ENCODE measurements at regions not wholly inside any gene's neighbourhood (a gene's known extent, or its start where the extent isn't known, plus 50 kb on each side); places are given as distances from the start of the nearest gene placed in this dataset.

DNA sequence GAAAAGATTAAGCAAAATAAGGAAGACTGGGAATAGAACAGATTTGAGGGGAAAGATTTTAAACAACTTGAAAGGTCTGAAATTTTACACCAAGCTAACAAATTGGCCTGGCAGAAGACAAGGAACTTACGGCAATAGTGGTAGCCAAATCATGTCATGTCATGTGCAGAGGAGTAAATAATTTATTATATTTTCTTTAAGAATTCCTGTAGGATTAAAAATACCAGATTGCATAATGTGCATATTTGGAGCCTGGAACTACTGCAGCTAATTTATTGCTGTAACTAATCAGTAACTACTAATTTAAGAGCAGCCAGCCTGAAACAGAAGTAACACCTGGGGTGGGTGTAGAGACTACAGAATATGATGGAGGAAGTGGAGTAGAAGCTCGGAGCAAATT lies 334.3 kb downstream of the TGFB2 start:
- POLR2A ChIA-PET, result interaction anchor here (0.7 to 1.8 kb wide), 10 partner anchors 10 to 335 kb away, joined by 3 to 14 read pairs (median 4); no protein-coding TSS in a partner anchor
- Mint-ChIP-seq H3K9me3 (ENCODE audit: unreplicated experiment) (peaks cover 7% of the 10 kb centered on the region), H3K36me3 (ENCODE audit: insufficient read depth, unreplicated experiment) (no peaks in the 10 kb centered on the region)

DNA sequence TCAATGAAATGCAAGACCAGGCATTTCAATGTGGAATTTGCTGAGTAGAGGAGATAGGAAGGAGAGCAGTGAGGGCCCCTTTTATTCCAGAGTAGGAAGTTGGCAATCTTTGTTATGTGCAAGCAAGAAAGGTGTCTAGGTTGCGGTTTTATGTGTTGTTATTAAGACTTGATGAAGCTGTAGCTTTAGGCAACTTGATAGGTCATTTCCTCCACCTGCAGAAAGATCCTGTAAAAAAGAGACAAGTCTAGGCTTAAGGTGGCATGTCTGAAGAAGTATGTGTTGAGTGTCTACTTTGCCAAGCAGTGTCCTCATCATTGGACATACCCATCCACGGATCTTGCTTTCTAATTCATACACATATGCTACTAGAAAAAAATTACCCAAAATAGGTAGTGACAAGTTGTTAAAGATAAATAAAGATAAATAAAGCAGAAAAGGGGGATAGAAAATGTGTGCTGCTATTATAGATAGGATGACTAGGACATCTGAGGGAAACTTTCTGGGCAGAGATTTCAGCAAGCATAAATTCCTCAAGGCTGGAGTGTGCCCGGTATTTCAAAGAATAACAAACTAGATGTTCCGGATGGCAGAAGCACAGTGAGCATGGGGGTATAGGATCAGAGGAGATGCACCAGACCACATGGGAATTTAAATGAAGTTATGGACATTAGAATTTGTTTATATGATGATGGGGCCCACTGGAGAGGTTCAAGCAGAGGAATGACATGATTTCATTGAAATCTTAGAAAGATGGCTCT lies 335.0 kb downstream of the TGFB2 start:
- Mint-ChIP-seq H3K27ac (ENCODE audit: low read depth, unreplicated experiment) (peak overlapping the region; percentile 0), H3K27me3 (ENCODE audit: insufficient read depth, unreplicated experiment) (no peaks in the 10 kb centered on the region), H3K36me3 (ENCODE audit: insufficient read depth, unreplicated experiment) (no peaks in the 10 kb centered on the region), H3K4me3 (ENCODE audit: unreplicated experiment) (no peak overlapping the region), H3K4me1 (ENCODE audit: insufficient read depth, unreplicated experiment) (no peaks in the 10 kb centered on the region), H3K9me3 (ENCODE audit: unreplicated experiment) (peaks cover 7% of the 10 kb centered on the region)
- TF ChIP-seq, protein P1, sequence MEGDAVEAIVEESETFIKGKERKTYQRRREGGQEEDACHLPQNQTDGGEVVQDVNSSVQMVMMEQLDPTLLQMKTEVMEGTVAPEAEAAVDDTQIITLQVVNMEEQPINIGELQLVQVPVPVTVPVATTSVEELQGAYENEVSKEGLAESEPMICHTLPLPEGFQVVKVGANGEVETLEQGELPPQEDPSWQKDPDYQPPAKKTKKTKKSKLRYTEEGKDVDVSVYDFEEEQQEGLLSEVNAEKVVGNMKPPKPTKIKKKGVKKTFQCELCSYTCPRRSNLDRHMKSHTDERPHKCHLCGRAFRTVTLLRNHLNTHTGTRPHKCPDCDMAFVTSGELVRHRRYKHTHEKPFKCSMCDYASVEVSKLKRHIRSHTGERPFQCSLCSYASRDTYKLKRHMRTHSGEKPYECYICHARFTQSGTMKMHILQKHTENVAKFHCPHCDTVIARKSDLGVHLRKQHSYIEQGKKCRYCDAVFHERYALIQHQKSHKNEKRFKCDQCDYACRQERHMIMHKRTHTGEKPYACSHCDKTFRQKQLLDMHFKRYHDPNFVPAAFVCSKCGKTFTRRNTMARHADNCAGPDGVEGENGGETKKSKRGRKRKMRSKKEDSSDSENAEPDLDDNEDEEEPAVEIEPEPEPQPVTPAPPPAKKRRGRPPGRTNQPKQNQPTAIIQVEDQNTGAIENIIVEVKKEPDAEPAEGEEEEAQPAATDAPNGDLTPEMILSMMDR (IDR thresholded peaks at IDR 0.05; ENCODE audit: unreplicated experiment), result no peak
- BruUV-seq (replicated peaks), result no TSS peak
- intact Hi-C loops (cut with micrococcal nuclease), result loop anchor here (10.0 kb wide), 1 partner anchor 705 kb away; no protein-coding TSS in a partner anchor
- peak; percentile 46 for DNase-seq (ENCODE audit: unreplicated experiment)
- CTCF ChIA-PET, result interaction anchor here (0.6 to 1.2 kb wide), 4 partner anchors 13 to 706 kb away, joined by 3 to 5 read pairs (median 4); no protein-coding TSS in a partner anchor
- POLR2A ChIA-PET, result interaction anchor here (0.7 to 1.8 kb wide), 5 partner anchors 17 to 61 kb away, joined by 3 to 14 read pairs (median 7); no protein-coding TSS in a partner anchor

More for the DNA sequence above, 334.3 kb downstream of the TGFB2 start:
- Mint-ChIP-seq H3K27me3 (ENCODE audit: insufficient read depth, unreplicated experiment) (no peaks in the 10 kb centered on the region), H3K4me1 (ENCODE audit: insufficient read depth, unreplicated experiment) (no peaks in the 10 kb centered on the region), H3K27ac (ENCODE audit: low read depth, unreplicated experiment) (no peak overlapping the region), H3K4me3 (ENCODE audit: unreplicated experiment) (no peak overlapping the region)
- peak; percentile 56 for DNase-seq (ENCODE audit: unreplicated experiment)
- TF ChIP-seq, protein P1 (IDR thresholded peaks at IDR 0.05; ENCODE audit: unreplicated experiment), result no peak
- BruUV-seq (replicated peaks), result no TSS peak
- intact Hi-C loops (cut with micrococcal nuclease), result no loop called here
- CTCF ChIA-PET, result interaction anchor here (0.6 to 1.5 kb wide), 9 partner anchors 13 to 707 kb away, joined by 3 to 6 read pairs (median 4); no protein-coding TSS in a partner anchor

DNA sequence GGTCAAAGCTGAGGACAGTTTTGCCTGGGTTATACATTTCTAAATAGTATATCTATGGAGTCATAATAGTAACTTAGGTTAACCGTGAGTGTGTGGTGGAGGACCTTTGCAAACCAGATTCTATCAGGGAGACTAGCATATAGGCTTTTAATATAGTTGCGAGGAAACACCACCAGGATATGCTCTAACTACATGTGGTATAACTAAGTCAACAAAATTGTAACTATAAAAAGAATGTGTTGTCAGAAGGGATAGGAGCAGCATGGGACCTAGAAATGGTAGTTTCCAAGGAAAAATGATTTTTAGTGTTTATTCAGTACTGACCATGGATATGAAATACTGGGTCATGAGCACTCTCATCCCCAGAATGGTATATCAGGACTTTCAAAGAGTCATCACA lies 338.1 kb downstream of the TGFB2 start:
- no TSS peak for BruUV-seq (replicated peaks)
- Mint-ChIP-seq H3K27me3 (ENCODE audit: insufficient read depth, unreplicated experiment) (no peaks in the 10 kb centered on the region), H3K4me3 (ENCODE audit: unreplicated experiment) (no peak overlapping the region), H3K27ac (ENCODE audit: low read depth, unreplicated experiment) (no peak overlapping the region), H3K36me3 (ENCODE audit: insufficient read depth, unreplicated experiment) (no peaks in the 10 kb centered on the region), H3K4me1 (ENCODE audit: insufficient read depth, unreplicated experiment) (no peaks in the 10 kb centered on the region), H3K9me3 (ENCODE audit: unreplicated experiment) (peaks cover 7% of the 10 kb centered on the region)
- POLR2A ChIA-PET, result interaction anchor here (0.6 to 1.1 kb wide), 2 partner anchors 22 to 298 kb away, joined by 3 read pairs; no protein-coding TSS in a partner anchor
- CTCF ChIA-PET, result no interaction called here
- no peak for DNase-seq (ENCODE audit: unreplicated experiment)
- intact Hi-C loops (cut with micrococcal nuclease), result loop anchor here (10.0 kb wide), 1 partner anchor 702 kb away; no protein-coding TSS in a partner anchor
- TF ChIP-seq, protein P1 (IDR thresholded peaks at IDR 0.05; ENCODE audit: unreplicated experiment), result no peak

DNA sequence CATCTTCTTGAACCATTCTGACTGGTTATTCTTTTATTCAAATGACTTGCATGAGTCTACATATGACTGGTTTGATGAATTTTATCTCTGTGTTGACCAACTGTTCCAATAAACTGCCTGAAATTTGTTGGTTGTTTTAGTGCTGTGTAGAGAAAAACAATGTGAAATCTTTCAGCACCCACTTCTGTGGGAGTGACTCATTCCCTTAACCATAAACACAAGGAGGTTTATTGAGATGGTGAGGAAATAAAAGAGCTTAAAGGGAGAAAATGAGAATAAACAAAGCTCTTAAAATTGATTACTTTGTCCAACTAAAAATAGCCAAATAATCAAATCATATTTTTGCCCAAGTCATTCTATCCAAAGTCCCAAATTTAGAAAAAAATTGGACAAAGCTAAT lies 341.1 kb downstream of the TGFB2 start:
- H3K27me3 Mint-ChIP-seq (ENCODE audit: insufficient read depth, unreplicated experiment), result no peaks in the 10 kb centered on the region
- intact Hi-C loops (cut with micrococcal nuclease), result loop anchor here (10.0 kb wide), 1 partner anchor 699 kb away; no protein-coding TSS in a partner anchor
- DNase-seq (ENCODE audit: unreplicated experiment), result peak; percentile 60
- ChIA-PET POLR2A (no interaction called here), CTCF (interaction anchor here (0.7 to 2.7 kb wide), 3 partner anchors 9 to 356 kb away, joined by 3 to 12 read pairs (median 5); no protein-coding TSS in a partner anchor)
- peaks cover 8% of the 10 kb centered on the region for H3K9me3 Mint-ChIP-seq (ENCODE audit: unreplicated experiment)
- H3K27ac Mint-ChIP-seq (ENCODE audit: low read depth, unreplicated experiment), result peak overlapping the region; percentile 17
- BruUV-seq (replicated peaks), result no TSS peak
- H3K4me3 Mint-ChIP-seq (ENCODE audit: unreplicated experiment), result no peak overlapping the region
- H3K36me3 Mint-ChIP-seq (ENCODE audit: insufficient read depth, unreplicated experiment), result no peaks in the 10 kb centered on the region
- TF ChIP-seq, protein P1 (IDR thresholded peaks at IDR 0.05; ENCODE audit: unreplicated experiment), result no peak
- H3K4me1 Mint-ChIP-seq (ENCODE audit: insufficient read depth, unreplicated experiment), result no peaks in the 10 kb centered on the region
